ENCODE measurements at regions not wholly inside any gene's neighbourhood (a gene's known extent, or its start where the extent isn't known, plus 50 kb on each side); places are given as distances from the start of the nearest gene placed in this dataset.
A peak's percentile ranks its signal among the peaks of the same experiment; 100 is the strongest.

GRCh38 chr2:203799908-203800307, 67.7 kb upstream of the CTLA4 start:
- no peaks in the 10 kb centered on the region for H3K27me3 ChIP-seq (ENCODE audit: control insufficient read depth, insufficient read depth, low read length)
- peaks cover 14% of the 10 kb centered on the region for H3K4me1 ChIP-seq (ENCODE audit: control insufficient read depth, extremely low read depth, insufficient read depth, low read length)
- DNase-seq (ENCODE audit: low read depth in 2 of 2), result no peak
- no peaks in the 10 kb centered on the region for H4K20me1 ChIP-seq (ENCODE audit: control insufficient read depth, extremely low read depth, insufficient read depth, low read length)
- H2AFZ ChIP-seq (ENCODE audit: low read length), result no peak overlapping the region
- H3K9ac ChIP-seq (ENCODE audit: insufficient read depth, low read length), result no peak overlapping the region
- no peak for TF ChIP-seq CTCF (conservative IDR thresholded peaks at IDR 0.05 in 1 of 2, IDR thresholded peaks at IDR 0.05 in 1 of 2; ENCODE audit: low read depth in 1 of 2, low read length in 2 of 2)
- TF ChIP-seq EZH2 (IDR thresholded peaks at IDR 0.05; ENCODE audit: low read length, missing control alignments), result no peak
- H3K27ac ChIP-seq (ENCODE audit: insufficient read depth, low read length), result no peak overlapping the region
- no peak overlapping the region for H3K4me2 ChIP-seq (ENCODE audit: extremely low read depth, insufficient read depth, low read length)
- no peaks in the 10 kb centered on the region for H3K9me3 ChIP-seq (ENCODE audit: control insufficient read depth, insufficient read depth, low read depth, low read length)
- no peaks in the 10 kb centered on the region for H3K36me3 ChIP-seq (ENCODE audit: control insufficient read depth, insufficient read depth, low read length)
- H3K4me3 ChIP-seq (replicated peaks in 1 of 4; ENCODE audit: control extremely low read depth in 1 of 4, insufficient read depth in 1 of 4, low read depth in 3 of 4, low read length in 4 of 4), result no peak overlapping the region
- no peaks in the 10 kb centered on the region for H3K79me2 ChIP-seq (ENCODE audit: control insufficient read depth, insufficient read depth, low read length)

GRCh38 chr2:203800783-203801182, 66.8 kb upstream of the CTLA4 start:
- Histone ChIP-seq H3K4me1 (ENCODE audit: control insufficient read depth, extremely low read depth, insufficient read depth, low read length) (peaks cover 14% of the 10 kb centered on the region), H3K4me2 (ENCODE audit: extremely low read depth, insufficient read depth, low read length) (no peak overlapping the region)
- TF ChIP-seq EZH2 (IDR thresholded peaks at IDR 0.05; ENCODE audit: low read length, missing control alignments) (no peak), CTCF (conservative IDR thresholded peaks at IDR 0.05 in 1 of 2, IDR thresholded peaks at IDR 0.05 in 1 of 2; ENCODE audit: low read depth in 1 of 2, low read length in 2 of 2) (no peak)

GRCh38 chr2:203802342-203803052, 65.1 kb upstream of the CTLA4 start:
- Histone ChIP-seq H4K20me1 (ENCODE audit: control insufficient read depth, extremely low read depth, insufficient read depth, low read length) (no peaks in the 10 kb centered on the region), H2AFZ (ENCODE audit: low read length) (no peak overlapping the region), H3K4me2 (ENCODE audit: extremely low read depth, insufficient read depth, low read length) (no peak overlapping the region), H3K9me3 (ENCODE audit: control insufficient read depth, insufficient read depth, low read depth, low read length) (no peaks in the 10 kb centered on the region), H3K27ac (ENCODE audit: insufficient read depth, low read length) (no peak overlapping the region), H3K27me3 (ENCODE audit: control insufficient read depth, insufficient read depth, low read length) (no peaks in the 10 kb centered on the region), H3K79me2 (ENCODE audit: control insufficient read depth, insufficient read depth, low read length) (no peaks in the 10 kb centered on the region), H3K36me3 (ENCODE audit: control insufficient read depth, insufficient read depth, low read length) (no peaks in the 10 kb centered on the region), H3K4me1 (ENCODE audit: control insufficient read depth, extremely low read depth, insufficient read depth, low read length) (peaks cover 17% of the 10 kb centered on the region), H3K4me3 (replicated peaks in 1 of 4; ENCODE audit: control extremely low read depth in 1 of 4, insufficient read depth in 1 of 4, low read depth in 3 of 4, low read length in 4 of 4) (no peak overlapping the region), H3K9ac (ENCODE audit: insufficient read depth, low read length) (no peak overlapping the region)
- DNase-seq (ENCODE audit: low read depth in 2 of 2), result peak in 1 of 2 donors; percentile 99
- TF ChIP-seq EZH2 (IDR thresholded peaks at IDR 0.05; ENCODE audit: low read length, missing control alignments) (no peak), CTCF (conservative IDR thresholded peaks at IDR 0.05 in 1 of 2, IDR thresholded peaks at IDR 0.05 in 1 of 2; ENCODE audit: low read depth in 1 of 2, low read length in 2 of 2) (no peak)

More at GRCh38 chr2:203800783-203801182, 66.8 kb upstream of the CTLA4 start:
- H3K36me3 ChIP-seq (ENCODE audit: control insufficient read depth, insufficient read depth, low read length), result no peaks in the 10 kb centered on the region
- no peaks in the 10 kb centered on the region for H4K20me1 ChIP-seq (ENCODE audit: control insufficient read depth, extremely low read depth, insufficient read depth, low read length)
- no peak overlapping the region for H2AFZ ChIP-seq (ENCODE audit: low read length)
- no peak overlapping the region for H3K9ac ChIP-seq (ENCODE audit: insufficient read depth, low read length)
- H3K4me3 ChIP-seq (replicated peaks in 1 of 4; ENCODE audit: control extremely low read depth in 1 of 4, insufficient read depth in 1 of 4, low read depth in 3 of 4, low read length in 4 of 4), result no peak overlapping the region
- no peak for DNase-seq (ENCODE audit: low read depth in 2 of 2)
- no peaks in the 10 kb centered on the region for H3K27me3 ChIP-seq (ENCODE audit: control insufficient read depth, insufficient read depth, low read length)
- no peaks in the 10 kb centered on the region for H3K9me3 ChIP-seq (ENCODE audit: control insufficient read depth, insufficient read depth, low read depth, low read length)
- H3K27ac ChIP-seq (ENCODE audit: insufficient read depth, low read length), result no peak overlapping the region
- H3K79me2 ChIP-seq (ENCODE audit: control insufficient read depth, insufficient read depth, low read length), result no peaks in the 10 kb centered on the region
